GM20000 (cell line): ENCODE measurements at regions not wholly inside any gene's neighbourhood (a gene's known extent, or its start where the extent isn't known, plus 50 kb on each side); places are given as distances from the start of the nearest gene placed in this dataset.

Experiments
- DNase-seq: peaks from one replicate; pipeline ENCODE4 v3.0.0; 2012; ENCODE audit warnings: low spot score
- TF ChIP-seq, protein P1 (sequence below): IDR thresholded peaks from 2 replicates; pipeline ENCODE4 v1.5.1; 2012; ENCODE audit warnings: mild to moderate bottlenecking, control low read depth; ENCODE audit errors: extremely low read depth, missing control alignments

DNA sequence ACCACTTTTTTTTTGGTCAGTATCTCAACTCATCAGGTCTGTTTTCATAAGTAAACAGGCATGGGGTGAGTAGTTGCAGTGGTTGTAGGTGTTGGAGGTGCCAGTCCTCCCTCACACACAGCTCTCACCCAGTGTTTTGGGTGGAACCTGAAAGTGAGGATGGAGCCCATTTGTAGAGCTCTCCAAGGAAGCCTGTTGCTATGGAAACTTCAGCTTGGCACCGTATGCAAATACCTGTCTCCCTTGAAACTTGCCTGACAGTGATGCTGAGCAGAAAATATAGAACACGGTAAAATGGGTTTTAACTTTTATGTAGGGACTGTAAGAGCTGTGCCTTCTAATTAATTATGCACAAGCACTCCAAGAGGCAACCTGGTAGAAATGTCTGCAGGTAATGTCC lies 214.1 kb downstream of the AJAP1 start:
- DNase-seq = no peak
- TF ChIP-seq, protein P1, sequence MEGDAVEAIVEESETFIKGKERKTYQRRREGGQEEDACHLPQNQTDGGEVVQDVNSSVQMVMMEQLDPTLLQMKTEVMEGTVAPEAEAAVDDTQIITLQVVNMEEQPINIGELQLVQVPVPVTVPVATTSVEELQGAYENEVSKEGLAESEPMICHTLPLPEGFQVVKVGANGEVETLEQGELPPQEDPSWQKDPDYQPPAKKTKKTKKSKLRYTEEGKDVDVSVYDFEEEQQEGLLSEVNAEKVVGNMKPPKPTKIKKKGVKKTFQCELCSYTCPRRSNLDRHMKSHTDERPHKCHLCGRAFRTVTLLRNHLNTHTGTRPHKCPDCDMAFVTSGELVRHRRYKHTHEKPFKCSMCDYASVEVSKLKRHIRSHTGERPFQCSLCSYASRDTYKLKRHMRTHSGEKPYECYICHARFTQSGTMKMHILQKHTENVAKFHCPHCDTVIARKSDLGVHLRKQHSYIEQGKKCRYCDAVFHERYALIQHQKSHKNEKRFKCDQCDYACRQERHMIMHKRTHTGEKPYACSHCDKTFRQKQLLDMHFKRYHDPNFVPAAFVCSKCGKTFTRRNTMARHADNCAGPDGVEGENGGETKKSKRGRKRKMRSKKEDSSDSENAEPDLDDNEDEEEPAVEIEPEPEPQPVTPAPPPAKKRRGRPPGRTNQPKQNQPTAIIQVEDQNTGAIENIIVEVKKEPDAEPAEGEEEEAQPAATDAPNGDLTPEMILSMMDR = no peak

DNA sequence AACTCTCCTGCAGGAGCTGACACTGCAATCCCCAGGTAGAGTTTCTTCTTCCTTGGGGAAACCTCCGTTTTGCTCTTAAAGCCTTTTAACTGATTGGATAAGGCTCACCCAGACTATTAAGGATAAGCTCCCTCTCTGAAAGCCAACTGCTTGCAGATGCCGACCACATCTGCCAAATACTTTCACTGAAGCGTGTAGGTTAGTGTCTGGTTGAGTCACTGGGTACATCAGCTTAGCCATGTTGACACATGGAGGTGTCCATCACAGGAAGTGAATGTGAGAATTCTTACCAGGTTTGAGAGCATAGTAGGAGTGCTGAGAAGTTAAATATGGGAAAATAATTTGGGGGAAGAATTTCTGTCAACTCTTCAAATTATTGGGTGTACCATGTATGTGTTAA lies 202.0 kb downstream of the AJAP1 start:
- TF ChIP-seq, protein P1 = no peak
- DNase-seq = no peak

DNA sequence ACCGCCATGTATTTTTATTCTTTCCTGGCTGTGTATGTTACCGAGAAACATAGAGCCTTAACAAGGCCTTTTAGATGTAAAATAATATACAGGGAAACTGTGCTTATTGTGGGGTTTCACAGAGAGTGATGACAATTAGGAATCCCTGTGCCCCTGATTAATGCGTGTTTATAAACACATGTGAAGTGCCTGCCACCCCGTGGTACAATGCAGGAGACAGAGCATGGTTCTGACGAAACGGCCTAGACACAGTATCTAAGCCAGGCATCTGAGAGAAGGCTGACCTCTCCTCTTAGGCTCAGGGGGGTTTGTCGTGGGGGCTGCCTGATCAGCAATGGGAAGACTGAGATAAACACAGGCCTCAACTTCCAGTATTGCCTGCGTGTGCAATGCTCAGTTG lies 200.0 kb downstream of the AJAP1 start:
- no peak for DNase-seq
- TF ChIP-seq, protein P1 = no peak

DNA sequence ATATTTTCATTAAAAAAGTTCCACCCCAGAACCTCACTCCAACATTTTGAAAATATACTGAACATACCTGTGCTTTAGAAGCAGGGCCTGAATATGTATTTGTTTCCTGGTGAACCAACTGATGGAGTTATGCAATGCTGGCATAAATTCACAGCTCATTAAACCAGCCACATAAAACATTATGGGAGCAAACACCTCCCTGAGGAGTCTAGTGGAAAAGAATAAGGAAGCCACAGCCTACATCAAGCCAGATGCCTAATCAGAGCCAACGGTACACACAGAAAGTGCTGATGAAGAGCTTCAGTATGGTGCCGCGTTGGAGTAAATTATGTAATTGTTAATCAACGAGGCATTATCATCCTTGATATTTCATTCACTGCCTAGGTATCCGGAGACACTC lies 199.5 kb downstream of the AJAP1 start:
- DNase-seq = no peak
- TF ChIP-seq, protein P1 = no peak

DNA sequence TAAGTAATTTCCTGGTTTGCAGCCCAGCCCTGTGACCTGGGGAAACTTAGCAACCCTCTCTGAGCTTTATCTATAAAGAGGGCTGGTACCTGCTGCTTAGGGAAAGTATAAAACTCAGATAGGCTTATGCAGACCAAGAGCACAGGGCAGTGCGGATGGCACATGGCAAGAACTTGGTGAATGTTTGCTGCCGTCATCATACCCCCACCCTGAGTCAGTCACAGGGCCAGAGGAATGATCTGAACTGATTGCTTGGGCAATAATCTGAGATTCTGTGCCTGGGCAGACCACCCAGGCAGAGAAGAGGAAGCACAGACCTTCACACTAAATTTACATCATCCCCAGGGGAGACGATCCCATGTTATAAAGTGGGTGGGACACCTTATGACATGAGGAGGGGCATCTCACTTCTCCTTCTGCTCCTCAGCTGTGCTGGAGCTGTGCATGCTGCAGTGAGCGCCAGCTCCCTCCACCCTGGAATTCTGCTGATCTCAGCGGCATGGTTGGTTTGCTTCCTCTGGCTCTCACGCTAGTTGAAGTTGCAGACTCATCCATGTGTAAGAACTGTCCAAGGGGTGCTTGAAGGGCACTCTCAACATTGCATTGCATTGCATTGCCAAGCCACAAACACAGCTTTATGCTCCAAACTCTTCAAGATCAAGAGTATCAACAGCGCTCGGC lies 197.1 kb downstream of the AJAP1 start:
- no peak for DNase-seq
- TF ChIP-seq, protein P1 = no peak

DNA sequence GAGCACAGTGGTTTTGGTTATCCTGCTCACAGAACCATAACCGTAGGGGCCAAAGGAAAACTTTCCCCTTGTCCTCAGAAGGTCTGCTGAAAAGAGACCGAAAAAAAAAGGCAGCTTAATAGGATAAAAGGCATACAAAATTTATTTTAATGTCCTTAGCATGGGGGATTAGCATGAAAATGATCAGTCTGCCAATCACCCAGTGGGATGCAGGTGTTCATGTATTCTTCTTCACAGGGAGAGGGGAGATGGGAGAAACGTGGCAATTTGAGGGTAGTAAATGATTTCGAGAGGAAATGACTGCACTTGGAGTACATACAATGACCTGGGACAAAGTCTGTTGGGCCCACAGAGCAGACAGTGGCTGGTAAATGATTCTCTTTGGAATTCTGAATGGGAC lies 194.0 kb downstream of the AJAP1 start:
- TF ChIP-seq, protein P1 = no peak
- DNase-seq = no peak

DNA sequence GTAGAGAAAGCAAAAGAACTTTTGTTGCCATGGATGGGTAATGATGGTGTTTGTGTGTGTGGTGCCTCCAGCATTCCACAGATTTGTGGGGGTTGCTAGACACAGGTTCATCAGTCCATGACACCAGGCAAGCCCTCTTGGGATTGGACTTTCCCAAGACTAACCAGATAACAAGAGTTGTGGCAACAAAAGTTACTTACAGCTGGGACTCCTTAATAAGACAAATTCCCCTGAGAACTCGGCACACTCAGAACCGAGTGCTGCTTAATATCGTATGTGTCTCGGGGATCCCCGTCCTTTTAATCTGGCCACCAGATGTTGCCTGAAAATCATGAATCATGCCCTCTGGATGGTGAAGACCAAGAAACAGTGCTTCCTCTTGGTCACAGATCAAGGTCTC lies 193.3 kb downstream of the AJAP1 start:
- no peak for DNase-seq
- TF ChIP-seq, protein P1 = no peak
